B cell (primary cell): ENCODE measurements at regions not wholly inside any gene's neighbourhood (a gene's known extent, or its start where the extent isn't known, plus 50 kb on each side); places are given as distances from the start of the nearest gene placed in this dataset.

Experiments
- CTCF ChIP-seq: fragments of 200-600 bp; IDR thresholded peaks from one replicate; pipeline ENCODE4 v1.8.0; 2022; ENCODE audit warnings: antibody characterized with exemption, mild to moderate bottlenecking
- EZH2 ChIP-seq: IDR thresholded peaks from 2 replicates; pipeline ENCODE4 v1.6.1; 2012; ENCODE audit warnings: borderline replicate concordance, low read depth, mild to moderate bottlenecking, moderate library complexity, low read length; ENCODE audit not compliant: insufficient read depth, poor library complexity, severe bottlenecking

GRCh38 chr11:115929618-115930129 lies 425.5 kb upstream of the CADM1 start:
- TF ChIP-seq CTCF (no peak), EZH2 (no peak)
